ENCODE measurements at regions not wholly inside any gene's neighbourhood (a gene's known extent, or its start where the extent isn't known, plus 50 kb on each side); places are given as distances from the start of the nearest gene placed in this dataset.

GRCh38 chrX:37955273-37955672 is 51.1 kb upstream of the SYTL5 start:
- Histone ChIP-seq H3K4me3 (ENCODE audit: low read depth, low read length, poor library complexity, severe bottlenecking) (no peak overlapping the region), H4K20me1 (ENCODE audit: insufficient read depth, low read length) (no peaks in the 10 kb centered on the region), H3K4me2 (ENCODE audit: low read length) (no peak overlapping the region), H2AFZ (ENCODE audit: low read length) (no peak overlapping the region), H3K9me2 (ENCODE audit: insufficient read depth, low read length) (no peaks in the 10 kb centered on the region), H3K27ac (ENCODE audit: low read depth, low read length, poor library complexity, severe bottlenecking) (no peak overlapping the region), H3K36me3 (ENCODE audit: insufficient read depth, low read length) (no peaks in the 10 kb centered on the region), H3K4me1 (ENCODE audit: insufficient read depth, low read length, poor library complexity, severe bottlenecking) (no peaks in the 10 kb centered on the region), H3K9me3 (ENCODE audit: low read length) (no peaks in the 10 kb centered on the region), H3K79me2 (ENCODE audit: insufficient read depth, low read depth, low read length) (no peaks in the 10 kb centered on the region)
- ChIA-PET CTCF (ENCODE audit: unreplicated experiment) (no interaction called here), POLR2A (no interaction called here)
- no peak for TF ChIP-seq EZH2phosphoT487 (IDR thresholded peaks at IDR 0.05; ENCODE audit: borderline replicate concordance, low read depth, low read length)
- TF ChIP-seq CTCF (conservative IDR thresholded peaks at IDR 0.05; ENCODE audit: low read length): no peak
- no peak for DNase-seq (ENCODE audit: low spot score)
- BruUV-seq (replicated peaks): no TSS peak
- intact Hi-C loops (cut with micrococcal nuclease; ENCODE audit: unreplicated experiment): no loop called here

- no peaks in the 10 kb centered on the region for H3K36me3 ChIP-seq (ENCODE audit: insufficient read depth, low read length)
- ChIA-PET CTCF (ENCODE audit: unreplicated experiment) (no interaction called here), POLR2A (no interaction called here)
- H4K20me1 ChIP-seq (ENCODE audit: insufficient read depth, low read length): no peaks in the 10 kb centered on the region
- no peak overlapping the region for H3K4me2 ChIP-seq (ENCODE audit: low read length)
- no peaks in the 10 kb centered on the region for H3K9me3 ChIP-seq (ENCODE audit: low read length)
- TF ChIP-seq EZH2phosphoT487 (IDR thresholded peaks at IDR 0.05; ENCODE audit: borderline replicate concordance, low read depth, low read length): no peak
- TF ChIP-seq CTCF (conservative IDR thresholded peaks at IDR 0.05; ENCODE audit: low read length): no peak
- no peak for DNase-seq (ENCODE audit: low spot score)
- H3K27ac ChIP-seq (ENCODE audit: low read depth, low read length, poor library complexity, severe bottlenecking): no peak overlapping the region
- H3K4me1 ChIP-seq (ENCODE audit: insufficient read depth, low read length, poor library complexity, severe bottlenecking): no peaks in the 10 kb centered on the region
- no peak overlapping the region for H3K4me3 ChIP-seq (ENCODE audit: low read depth, low read length, poor library complexity, severe bottlenecking)
- no peaks in the 10 kb centered on the region for H3K79me2 ChIP-seq (ENCODE audit: insufficient read depth, low read depth, low read length)
- H3K9me2 ChIP-seq (ENCODE audit: insufficient read depth, low read length): no peaks in the 10 kb centered on the region
- intact Hi-C loops (cut with micrococcal nuclease; ENCODE audit: unreplicated experiment): no loop called here
- no peak overlapping the region for H2AFZ ChIP-seq (ENCODE audit: low read length)
- no TSS peak for BruUV-seq (replicated peaks)
Observed at GRCh38 chrX:37956223-37956622, 50.1 kb upstream of the SYTL5 start.

Measured in OCI-LY7 (cell line).